ENCODE measurements at regions not wholly inside any gene's neighbourhood (a gene's known extent, or its start where the extent isn't known, plus 50 kb on each side); places are given as distances from the start of the nearest gene placed in this dataset.
"Not testable (repeated sequence)": the region's sequence is repeated elsewhere in the genome, so short reads cannot be mapped to it uniquely, and the experiment has no call there.

DNA sequence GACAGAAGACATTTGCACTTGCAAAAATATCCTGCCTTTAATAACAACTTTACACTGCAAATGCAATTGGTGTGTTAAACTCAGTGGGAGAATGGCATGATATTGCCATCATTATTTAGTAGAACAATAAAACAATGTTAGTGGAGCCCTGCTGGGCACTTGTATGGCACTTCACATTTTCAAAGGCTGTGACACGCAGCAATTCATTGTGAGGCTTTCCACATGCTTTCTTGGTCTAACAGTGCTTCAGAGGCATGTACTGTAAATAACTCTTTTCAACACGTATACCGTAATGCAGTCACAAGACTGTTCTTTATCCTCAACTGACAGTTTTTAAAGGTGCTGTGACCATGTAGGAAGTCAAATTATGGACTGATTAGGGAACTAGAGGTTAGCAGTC is 155.5 kb upstream of the EPB41L4A start:
- DNase-seq = no peak

DNA sequence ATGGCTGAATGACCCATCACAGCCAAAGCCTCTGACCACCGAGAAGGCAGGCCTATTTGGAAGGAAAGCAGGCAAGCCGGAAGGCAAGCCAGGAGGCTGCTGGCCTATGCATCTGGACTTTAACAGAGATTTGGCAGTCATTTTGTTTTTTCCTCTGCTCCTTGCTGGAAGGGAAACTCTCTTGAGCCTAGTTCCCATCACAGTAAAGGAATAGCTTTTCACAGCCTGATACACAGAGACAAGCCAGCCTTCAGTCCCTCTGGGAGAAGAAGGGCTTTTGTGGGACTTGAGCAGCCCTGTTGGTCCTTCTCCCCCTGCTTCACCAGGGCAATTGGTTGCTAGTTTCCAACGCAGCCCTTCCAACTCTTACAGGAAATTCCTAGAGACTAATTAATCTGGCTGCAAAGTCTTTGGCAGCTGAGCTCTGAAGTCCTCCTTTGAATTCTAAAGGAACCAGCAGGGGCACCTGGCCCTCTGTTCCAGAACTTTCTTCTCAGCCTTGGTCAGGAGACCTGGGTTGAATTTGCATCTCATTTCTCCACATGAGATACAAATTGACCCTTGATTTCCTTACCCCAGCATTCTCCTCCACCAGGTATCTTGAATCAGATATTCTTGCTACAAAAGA is 157.3 kb upstream of the EPB41L4A start:
- no peak for DNase-seq

GRCh38 chr5:112579599-112580170 is 158.0 kb upstream of the APC start:
- DNase-seq = peak; percentile 13

- DNase-seq = no peak
These were observed 155.8 kb upstream of the APC start for GRCh38 chr5:112581811-112582320.

GRCh38 chr5:112583166-112583565 is 154.5 kb upstream of the APC start:
- DNase-seq = no peak

DNA sequence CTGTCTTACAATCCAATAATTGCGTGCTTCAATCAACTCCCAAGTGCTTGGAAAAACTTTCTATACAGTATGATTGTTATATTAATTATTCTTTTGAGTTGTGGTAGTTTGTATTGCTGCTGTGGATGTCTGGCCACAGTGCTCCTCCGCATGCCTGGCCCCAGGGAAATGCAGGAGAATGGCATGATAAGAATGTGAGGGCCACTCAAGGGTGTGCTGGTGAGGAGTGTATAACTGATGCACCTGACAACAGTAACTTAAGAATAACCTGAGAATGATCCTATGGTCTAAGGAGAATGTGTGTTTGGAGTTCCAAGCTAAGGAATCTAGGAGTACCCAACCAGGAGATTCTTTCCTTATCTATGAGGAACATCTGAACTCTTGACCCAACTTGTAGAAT is 152.9 kb upstream of the APC start:
- DNase-seq = no peak

- DNase-seq = no peak
These were observed 151.1 kb upstream of the APC start for GRCh38 chr5:112586596-112587062.

DNA sequence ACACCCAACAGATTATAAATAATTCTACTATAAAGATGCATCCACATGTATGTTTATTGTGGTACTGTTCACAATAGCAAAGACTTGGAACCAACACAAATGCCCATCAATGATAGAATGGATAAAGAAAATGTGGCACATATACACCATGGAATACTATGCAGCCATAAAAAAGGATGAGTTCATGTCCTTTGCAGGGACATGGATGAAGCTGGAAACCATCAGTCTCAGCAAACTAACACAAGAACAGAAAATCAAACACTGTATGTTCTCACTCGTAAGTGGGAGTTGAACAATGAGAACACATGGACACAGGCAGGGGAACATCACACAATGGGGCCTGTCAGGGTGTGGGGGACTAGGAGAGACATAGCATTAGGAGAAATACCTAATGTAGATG is 146.8 kb upstream of the APC start:
- DNase-seq = not testable (repeated sequence)

GRCh38 chr5:112594095-112594850 is 143.4 kb upstream of the APC start:
- DNase-seq = no peak

DNA sequence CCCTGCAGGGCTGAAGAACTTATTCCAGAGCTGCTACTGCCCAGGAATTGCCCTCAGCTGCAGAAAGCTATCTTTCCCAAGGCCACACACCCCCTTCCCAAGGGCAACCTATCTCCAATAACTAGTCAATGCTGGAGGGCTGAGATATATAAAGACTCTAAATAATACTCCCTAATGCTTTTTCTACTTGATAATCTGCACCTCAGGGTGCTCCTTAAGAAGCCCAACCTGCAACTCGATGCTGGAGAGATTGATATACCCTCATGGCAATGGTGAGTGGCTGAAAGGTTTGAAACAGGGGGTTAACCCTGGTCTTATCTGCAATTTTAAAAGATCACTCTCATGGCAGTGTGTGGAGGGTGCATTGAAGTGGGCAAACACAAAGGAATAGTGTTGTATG is 142.7 kb upstream of the APC start:
- no peak for DNase-seq

GRCh38 chr5:112597831-112598230 is 139.9 kb upstream of the APC start:
- DNase-seq = no peak

DNA sequence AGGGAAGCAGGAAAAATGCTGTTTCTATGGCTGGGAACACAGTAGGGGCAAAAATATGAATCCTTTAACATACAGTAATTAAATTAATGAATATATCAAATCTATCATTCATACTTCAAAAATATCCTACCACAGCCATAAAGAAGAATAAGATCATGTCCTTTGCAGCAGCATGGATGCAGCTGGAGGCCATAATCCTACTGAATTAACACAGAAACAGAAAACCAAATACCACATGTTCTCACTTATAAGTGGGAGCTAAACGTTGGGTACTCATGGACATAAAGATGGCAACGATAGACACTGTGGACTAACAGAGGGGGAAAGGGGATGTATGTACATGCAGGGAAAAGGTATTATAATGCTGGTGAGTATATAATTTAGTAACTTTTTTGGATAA is 137.2 kb upstream of the APC start:
- not testable (repeated sequence) for DNase-seq

DNA sequence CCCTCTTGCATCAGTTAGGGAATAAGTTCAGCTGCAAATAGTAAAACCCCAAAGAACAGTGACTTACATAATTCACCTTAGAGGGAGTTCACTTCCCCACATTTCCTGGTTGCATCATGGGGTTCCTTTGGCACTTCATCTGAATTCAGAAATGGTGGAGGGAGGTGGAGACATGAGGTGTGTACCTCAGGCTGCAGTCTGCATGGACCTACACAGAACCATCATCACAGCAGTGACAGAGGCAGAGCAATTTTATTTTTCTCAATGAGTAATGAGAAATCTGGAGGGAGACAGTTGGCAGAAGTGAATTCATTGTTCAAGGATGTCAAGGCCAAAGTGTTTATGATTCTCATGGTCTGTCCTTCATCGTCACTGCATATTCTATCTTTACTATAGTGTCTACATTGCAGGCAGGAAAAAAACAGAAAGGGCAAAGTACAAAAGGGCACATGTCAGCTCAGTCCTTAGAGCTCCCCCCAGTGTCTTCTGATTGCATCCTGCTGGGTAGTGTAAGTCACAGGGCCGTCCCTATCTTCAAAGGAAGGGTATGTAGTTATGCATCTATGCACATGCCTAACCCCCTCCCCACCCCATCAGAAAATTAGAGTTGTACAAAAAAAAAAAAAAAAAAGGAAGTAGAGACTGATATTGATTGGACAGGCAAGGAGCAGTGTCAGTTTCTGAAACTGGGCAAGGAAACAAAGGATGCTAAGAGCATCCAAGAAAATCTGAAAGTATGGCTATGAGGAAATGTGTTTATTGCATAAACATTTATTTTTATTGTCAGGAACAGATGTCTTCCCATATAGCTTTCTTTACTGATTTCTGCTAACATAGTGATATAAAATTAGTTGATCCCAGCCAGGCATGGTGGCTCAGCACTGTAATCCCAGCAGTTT is 132.7 kb upstream of the APC start:
- DNase-seq = no peak

- no peak for DNase-seq
These were observed 128.7 kb upstream of the APC start for GRCh38 chr5:112608975-112609374.

- DNase-seq = no peak
These were observed 125.0 kb upstream of the APC start for GRCh38 chr5:112612663-112613062.

GRCh38 chr5:112614285-112614684 is 123.4 kb upstream of the APC start:
- DNase-seq = no peak

DNA sequence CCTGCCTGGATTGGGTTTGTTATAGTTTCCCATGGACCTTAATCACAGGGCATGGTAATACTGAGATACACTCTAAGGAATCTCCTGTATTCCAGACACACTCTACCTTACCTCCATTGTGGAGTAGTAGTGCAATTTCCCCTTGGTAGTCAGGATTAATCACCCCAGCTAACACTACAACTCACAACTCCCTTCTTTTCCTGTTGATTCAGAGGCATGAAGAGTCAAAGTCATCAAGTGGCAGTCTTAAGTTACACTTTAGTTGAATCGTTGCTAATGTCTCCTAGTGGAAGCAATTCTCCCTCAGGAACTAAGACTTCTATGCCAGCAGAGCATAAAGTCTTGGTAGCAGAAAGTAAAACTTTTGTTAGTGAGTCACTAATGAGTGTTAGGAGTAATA is 122.7 kb upstream of the APC start:
- no peak for DNase-seq

- peak; percentile 11 for DNase-seq
These were observed 120.7 kb upstream of the APC start for GRCh38 chr5:112616812-112617547.

GRCh38 chr5:112625246-112625645 is 112.4 kb upstream of the APC start:
- no peak for DNase-seq

- no peak for DNase-seq
These were observed 111.8 kb upstream of the APC start for GRCh38 chr5:112625689-112626438.

- DNase-seq = no peak
These were observed 111.0 kb upstream of the APC start for GRCh38 chr5:112626715-112627114.

Data from fibroblast of skin of right quadriceps (primary cell).